ENCODE measurements at regions not wholly inside any gene's neighbourhood (a gene's known extent, or its start where the extent isn't known, plus 50 kb on each side); places are given as distances from the start of the nearest gene placed in this dataset.

DNA sequence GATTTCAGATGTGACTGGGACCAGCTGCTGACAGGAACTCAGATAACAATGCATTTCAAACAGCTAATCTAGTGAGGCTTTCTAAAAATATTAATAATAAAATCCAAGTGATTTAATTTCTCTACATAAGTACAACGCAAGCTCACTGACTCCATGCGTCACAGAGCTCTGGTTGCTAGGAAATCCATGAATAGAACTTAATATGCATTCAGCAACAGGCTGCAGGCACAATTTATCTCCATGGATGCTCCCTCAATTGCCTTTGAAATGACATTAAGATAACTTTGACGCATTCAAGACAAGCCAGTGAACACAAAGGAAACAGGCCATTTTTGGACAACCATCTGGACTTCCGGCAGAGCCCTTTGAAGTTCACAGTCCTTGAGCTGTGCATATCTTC is 118.7 kb upstream of the COL1A2 start:
- Histone ChIP-seq H3K27ac (ENCODE audit: low read depth, low read length) (no peak overlapping the region), H2AFZ (ENCODE audit: low read depth, low read length) (no peak overlapping the region), H3K27me3 (ENCODE audit: insufficient read depth, low read length) (no peaks in the 10 kb centered on the region), H3K9me3 (ENCODE audit: insufficient read depth, low read depth, low read length) (no peaks in the 10 kb centered on the region), H3K9ac (ENCODE audit: low read length) (no peak overlapping the region), H3K4me1 (ENCODE audit: insufficient read depth, low read length) (no peaks in the 10 kb centered on the region), H4K20me1 (ENCODE audit: insufficient read depth, low read length) (no peaks in the 10 kb centered on the region), H3K4me3 (ENCODE audit: insufficient read depth, low read depth, low read length) (no peak overlapping the region), H3K4me2 (ENCODE audit: low read length) (no peak overlapping the region), H3K36me3 (ENCODE audit: insufficient read depth, low read length) (no peaks in the 10 kb centered on the region), H3K79me2 (ENCODE audit: insufficient read depth, low read length) (no peaks in the 10 kb centered on the region)
- H3K9me3 Mint-ChIP-seq (ENCODE audit: unreplicated experiment) = no peaks in the 10 kb centered on the region
- H3K27me3 Mint-ChIP-seq (ENCODE audit: low read depth, unreplicated experiment) = no peaks in the 10 kb centered on the region
- no peak overlapping the region for H3K27ac Mint-ChIP-seq (ENCODE audit: unreplicated experiment)
- TF ChIP-seq, protein P1, sequence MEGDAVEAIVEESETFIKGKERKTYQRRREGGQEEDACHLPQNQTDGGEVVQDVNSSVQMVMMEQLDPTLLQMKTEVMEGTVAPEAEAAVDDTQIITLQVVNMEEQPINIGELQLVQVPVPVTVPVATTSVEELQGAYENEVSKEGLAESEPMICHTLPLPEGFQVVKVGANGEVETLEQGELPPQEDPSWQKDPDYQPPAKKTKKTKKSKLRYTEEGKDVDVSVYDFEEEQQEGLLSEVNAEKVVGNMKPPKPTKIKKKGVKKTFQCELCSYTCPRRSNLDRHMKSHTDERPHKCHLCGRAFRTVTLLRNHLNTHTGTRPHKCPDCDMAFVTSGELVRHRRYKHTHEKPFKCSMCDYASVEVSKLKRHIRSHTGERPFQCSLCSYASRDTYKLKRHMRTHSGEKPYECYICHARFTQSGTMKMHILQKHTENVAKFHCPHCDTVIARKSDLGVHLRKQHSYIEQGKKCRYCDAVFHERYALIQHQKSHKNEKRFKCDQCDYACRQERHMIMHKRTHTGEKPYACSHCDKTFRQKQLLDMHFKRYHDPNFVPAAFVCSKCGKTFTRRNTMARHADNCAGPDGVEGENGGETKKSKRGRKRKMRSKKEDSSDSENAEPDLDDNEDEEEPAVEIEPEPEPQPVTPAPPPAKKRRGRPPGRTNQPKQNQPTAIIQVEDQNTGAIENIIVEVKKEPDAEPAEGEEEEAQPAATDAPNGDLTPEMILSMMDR (IDR thresholded peaks at IDR 0.05; ENCODE audit: insufficient read depth, low read depth, low read length) = no peak
- no peak for TF ChIP-seq EZH2 (IDR thresholded peaks at IDR 0.05; ENCODE audit: insufficient read depth, low read length)
- no peak overlapping the region for H3K4me3 Mint-ChIP-seq (ENCODE audit: unreplicated experiment)
- peaks cover 2% of the 10 kb centered on the region for H3K36me3 Mint-ChIP-seq (ENCODE audit: low read depth, unreplicated experiment)
- FAIRE-seq (no peak), DNase-seq (ENCODE audit: low read depth) (no peak)
- peaks cover 2% of the 10 kb centered on the region for H3K4me1 Mint-ChIP-seq (ENCODE audit: low read depth, unreplicated experiment)

DNA sequence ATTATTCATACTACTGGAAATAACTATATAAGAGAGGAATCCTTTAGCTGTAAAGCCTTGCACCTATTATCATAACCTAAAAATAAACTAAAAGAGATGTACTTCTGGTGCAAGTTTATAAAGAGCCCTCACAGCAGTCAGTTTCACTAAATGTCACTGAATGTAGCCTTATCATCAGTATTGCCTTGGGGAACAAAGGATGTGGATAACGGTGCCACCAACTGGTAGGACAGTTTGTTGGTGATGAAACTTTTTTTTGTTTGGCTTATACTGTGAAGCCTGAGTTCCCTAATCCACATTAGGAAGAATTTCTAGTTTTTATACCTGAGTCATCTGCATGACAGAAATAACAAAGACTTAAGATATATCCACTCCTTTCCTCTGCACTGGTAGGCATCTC is 117.9 kb upstream of the COL1A2 start:
- Histone ChIP-seq H3K9me3 (ENCODE audit: insufficient read depth, low read depth, low read length) (no peaks in the 10 kb centered on the region), H3K4me3 (ENCODE audit: insufficient read depth, low read depth, low read length) (no peak overlapping the region), H2AFZ (ENCODE audit: low read depth, low read length) (no peak overlapping the region), H4K20me1 (ENCODE audit: insufficient read depth, low read length) (no peaks in the 10 kb centered on the region), H3K36me3 (ENCODE audit: insufficient read depth, low read length) (no peaks in the 10 kb centered on the region), H3K79me2 (ENCODE audit: insufficient read depth, low read length) (no peaks in the 10 kb centered on the region), H3K4me1 (ENCODE audit: insufficient read depth, low read length) (no peaks in the 10 kb centered on the region), H3K4me2 (ENCODE audit: low read length) (no peak overlapping the region), H3K9ac (ENCODE audit: low read length) (no peak overlapping the region), H3K27ac (ENCODE audit: low read depth, low read length) (no peak overlapping the region), H3K27me3 (ENCODE audit: insufficient read depth, low read length) (no peaks in the 10 kb centered on the region)
- TF ChIP-seq, protein P1 (IDR thresholded peaks at IDR 0.05; ENCODE audit: insufficient read depth, low read depth, low read length) = peak; percentile 22
- no peak for TF ChIP-seq EZH2 (IDR thresholded peaks at IDR 0.05; ENCODE audit: insufficient read depth, low read length)
- Mint-ChIP-seq H3K27ac (ENCODE audit: unreplicated experiment) (no peak overlapping the region), H3K9me3 (ENCODE audit: unreplicated experiment) (no peaks in the 10 kb centered on the region), H3K27me3 (ENCODE audit: low read depth, unreplicated experiment) (no peaks in the 10 kb centered on the region), H3K36me3 (ENCODE audit: low read depth, unreplicated experiment) (peaks cover 2% of the 10 kb centered on the region), H3K4me1 (ENCODE audit: low read depth, unreplicated experiment) (peaks cover 2% of the 10 kb centered on the region), H3K4me3 (ENCODE audit: unreplicated experiment) (no peak overlapping the region)
- DNase-seq (ENCODE audit: low read depth) (no peak), FAIRE-seq (peak; percentile 97)

DNA sequence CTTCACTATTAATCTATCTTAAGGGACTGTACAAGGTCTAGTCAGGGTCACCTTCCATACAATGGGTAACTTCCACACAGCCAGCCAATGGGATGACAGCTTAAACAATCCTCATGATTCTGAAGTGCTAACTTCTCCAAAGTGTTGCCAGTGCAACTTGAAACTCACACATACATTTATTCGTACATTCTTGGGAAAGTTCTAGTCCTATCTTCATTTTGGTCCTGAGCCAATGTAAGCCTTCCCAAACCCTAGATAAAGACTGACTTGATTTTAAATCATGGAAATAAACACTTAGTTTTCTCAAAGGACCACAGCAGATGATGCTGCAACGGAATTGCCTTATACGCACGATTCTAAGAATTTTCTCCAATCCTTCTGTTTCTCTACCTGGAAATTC is 117.5 kb upstream of the COL1A2 start:
- Histone ChIP-seq H2AFZ (ENCODE audit: low read depth, low read length) (no peak overlapping the region), H3K79me2 (ENCODE audit: insufficient read depth, low read length) (no peaks in the 10 kb centered on the region), H3K9me3 (ENCODE audit: insufficient read depth, low read depth, low read length) (no peaks in the 10 kb centered on the region), H3K4me1 (ENCODE audit: insufficient read depth, low read length) (no peaks in the 10 kb centered on the region), H3K27me3 (ENCODE audit: insufficient read depth, low read length) (no peaks in the 10 kb centered on the region), H3K4me3 (ENCODE audit: insufficient read depth, low read depth, low read length) (no peak overlapping the region), H4K20me1 (ENCODE audit: insufficient read depth, low read length) (no peaks in the 10 kb centered on the region), H3K27ac (ENCODE audit: low read depth, low read length) (no peak overlapping the region), H3K9ac (ENCODE audit: low read length) (no peak overlapping the region), H3K36me3 (ENCODE audit: insufficient read depth, low read length) (no peaks in the 10 kb centered on the region), H3K4me2 (ENCODE audit: low read length) (no peak overlapping the region)
- peaks cover 2% of the 10 kb centered on the region for H3K4me1 Mint-ChIP-seq (ENCODE audit: low read depth, unreplicated experiment)
- H3K4me3 Mint-ChIP-seq (ENCODE audit: unreplicated experiment) = no peak overlapping the region
- no peak for DNase-seq (ENCODE audit: low read depth)
- TF ChIP-seq, protein P1 (IDR thresholded peaks at IDR 0.05; ENCODE audit: insufficient read depth, low read depth, low read length) = no peak
- TF ChIP-seq EZH2 (IDR thresholded peaks at IDR 0.05; ENCODE audit: insufficient read depth, low read length) = no peak
- H3K9me3 Mint-ChIP-seq (ENCODE audit: unreplicated experiment) = no peaks in the 10 kb centered on the region
- no peak overlapping the region for H3K27ac Mint-ChIP-seq (ENCODE audit: unreplicated experiment)
- no peaks in the 10 kb centered on the region for H3K27me3 Mint-ChIP-seq (ENCODE audit: low read depth, unreplicated experiment)
- peaks cover 2% of the 10 kb centered on the region for H3K36me3 Mint-ChIP-seq (ENCODE audit: low read depth, unreplicated experiment)
- FAIRE-seq = no peak

Data from astrocyte (in vitro differentiated cells and primary cell).